ENCODE measurements at regions not wholly inside any gene's neighbourhood (a gene's known extent, or its start where the extent isn't known, plus 50 kb on each side); places are given as distances from the start of the nearest gene placed in this dataset.

DNA sequence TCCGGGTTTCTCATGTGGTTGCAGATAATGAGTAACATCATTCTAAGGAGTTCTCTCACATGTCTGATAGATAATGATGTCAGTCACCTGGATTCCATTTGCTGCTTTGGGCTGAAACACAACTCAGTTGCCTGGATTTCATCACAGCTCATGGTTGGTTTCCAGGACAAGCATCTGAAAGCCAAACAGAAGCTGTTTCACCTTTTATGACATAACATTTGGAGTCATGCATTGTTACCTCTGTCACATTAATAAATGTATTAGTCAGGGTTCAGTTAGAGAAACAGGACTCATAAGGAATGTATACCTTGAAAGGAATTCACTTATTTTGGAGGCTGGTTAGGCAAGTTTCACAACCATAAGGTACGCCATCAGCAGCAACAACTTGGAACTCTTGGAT is 251.9 kb upstream of the ATXN7L3B start:
- TF ChIP-seq, protein P1, sequence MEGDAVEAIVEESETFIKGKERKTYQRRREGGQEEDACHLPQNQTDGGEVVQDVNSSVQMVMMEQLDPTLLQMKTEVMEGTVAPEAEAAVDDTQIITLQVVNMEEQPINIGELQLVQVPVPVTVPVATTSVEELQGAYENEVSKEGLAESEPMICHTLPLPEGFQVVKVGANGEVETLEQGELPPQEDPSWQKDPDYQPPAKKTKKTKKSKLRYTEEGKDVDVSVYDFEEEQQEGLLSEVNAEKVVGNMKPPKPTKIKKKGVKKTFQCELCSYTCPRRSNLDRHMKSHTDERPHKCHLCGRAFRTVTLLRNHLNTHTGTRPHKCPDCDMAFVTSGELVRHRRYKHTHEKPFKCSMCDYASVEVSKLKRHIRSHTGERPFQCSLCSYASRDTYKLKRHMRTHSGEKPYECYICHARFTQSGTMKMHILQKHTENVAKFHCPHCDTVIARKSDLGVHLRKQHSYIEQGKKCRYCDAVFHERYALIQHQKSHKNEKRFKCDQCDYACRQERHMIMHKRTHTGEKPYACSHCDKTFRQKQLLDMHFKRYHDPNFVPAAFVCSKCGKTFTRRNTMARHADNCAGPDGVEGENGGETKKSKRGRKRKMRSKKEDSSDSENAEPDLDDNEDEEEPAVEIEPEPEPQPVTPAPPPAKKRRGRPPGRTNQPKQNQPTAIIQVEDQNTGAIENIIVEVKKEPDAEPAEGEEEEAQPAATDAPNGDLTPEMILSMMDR (IDR thresholded peaks at IDR 0.05 in 8 of 11, conservative IDR thresholded peaks at IDR 0.05 in 3 of 11), result no peak
- TF ChIP-seq POLR2AphosphoS5 (IDR thresholded peaks at IDR 0.05) (no peak), POLR2A (IDR thresholded peaks at IDR 0.05) (no peak)

Data from spleen (tissue), 7 donors.